ENCODE measurements at regions not wholly inside any gene's neighbourhood (a gene's known extent, or its start where the extent isn't known, plus 50 kb on each side); places are given as distances from the start of the nearest gene placed in this dataset.
"Not testable (repeated sequence)": the region's sequence is repeated elsewhere in the genome, so short reads cannot be mapped to it uniquely, and the experiment has no call there.

DNA sequence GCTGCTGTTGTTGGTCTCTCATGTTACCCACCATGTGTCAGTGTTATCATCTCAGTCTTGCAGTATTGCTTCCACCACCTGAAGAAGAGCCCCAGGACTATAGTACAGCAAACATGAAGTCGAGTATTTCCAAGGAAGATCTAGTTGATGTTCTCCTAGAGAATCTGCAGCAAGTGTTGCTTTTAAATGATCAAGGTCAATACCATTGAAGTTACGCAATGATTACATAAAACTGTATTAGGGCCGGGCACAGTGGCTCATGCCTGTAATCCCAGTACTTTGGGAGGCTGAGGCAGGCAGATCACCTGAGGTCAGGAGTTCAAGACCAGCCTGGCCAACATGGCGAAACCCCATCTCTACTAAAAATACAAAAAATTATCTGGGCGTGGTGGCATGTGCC is 173.9 kb downstream of the TJP1 start:
- H3K36me3 ChIP-seq (ENCODE audit: control insufficient read depth in 2 of 2, insufficient read depth in 1 of 2, low read length in 2 of 2); H3K27ac ChIP-seq (ENCODE audit: extremely low read depth, low read depth, low read length); H3K4me3 ChIP-seq (ENCODE audit: low read depth, low read length); H3K9me3 ChIP-seq (ENCODE audit: control insufficient read depth, insufficient read depth, low read depth, low read length); POLR2A ChIA-PET; H3K4me1 ChIP-seq (ENCODE audit: control insufficient read depth, insufficient read depth, low read length): not testable (repeated sequence)
- CTCF ChIA-PET = interaction anchor here (0.7 kb wide), 1 partner anchor 504 kb away, joined by 3 read pairs; no protein-coding TSS in a partner anchor

DNA sequence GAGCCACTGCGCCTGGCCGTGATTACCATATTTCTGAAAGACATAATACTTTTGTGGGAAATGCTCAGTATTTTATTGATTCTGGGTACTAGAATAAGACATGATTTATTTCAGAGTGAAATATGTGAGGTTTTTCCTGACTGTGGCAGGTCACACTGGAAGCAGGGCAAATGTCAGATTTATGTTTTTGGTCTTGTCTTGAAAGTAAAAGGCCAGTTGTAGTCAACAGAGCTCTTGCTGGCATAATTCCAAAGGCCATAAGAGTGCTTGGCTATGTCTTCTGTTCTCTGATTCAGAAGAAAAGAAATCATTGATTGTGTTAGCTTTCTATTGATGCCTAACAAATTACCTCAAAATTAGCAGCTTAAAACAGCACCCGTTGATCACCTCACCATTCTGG is 176.4 kb downstream of the TJP1 start:
- TF ChIP-seq ZNF561 (tag by site-specific recombination; IDR thresholded peaks at IDR 0.05; ENCODE audit: borderline replicate concordance) = no peak
- TF ChIP-seq ZNF157 (tag by site-specific recombination; IDR thresholded peaks at IDR 0.05) = no peak
- TF ChIP-seq ZNF292 (tag by site-specific recombination; IDR thresholded peaks at IDR 0.05; ENCODE audit: borderline replicate concordance, low read depth) = no peak
- TF ChIP-seq ZNF664 (tag by site-specific recombination; IDR thresholded peaks at IDR 0.05) = no peak
- TF ChIP-seq ZNF16 (tag by site-specific recombination; IDR thresholded peaks at IDR 0.05; ENCODE audit: low read depth) = no peak
- no peak for TF ChIP-seq ZNF558 (tag by site-specific recombination; IDR thresholded peaks at IDR 0.05)
- no peak for TF ChIP-seq KLF8 (tag by site-specific recombination; IDR thresholded peaks at IDR 0.05)
- TF ChIP-seq SETDB1 (IDR thresholded peaks at IDR 0.05; ENCODE audit: insufficient read length, low read length) = no peak
- no peak for TF ChIP-seq KLF16 (tag by site-specific recombination; IDR thresholded peaks at IDR 0.05)
- TF ChIP-seq, protein P1, sequence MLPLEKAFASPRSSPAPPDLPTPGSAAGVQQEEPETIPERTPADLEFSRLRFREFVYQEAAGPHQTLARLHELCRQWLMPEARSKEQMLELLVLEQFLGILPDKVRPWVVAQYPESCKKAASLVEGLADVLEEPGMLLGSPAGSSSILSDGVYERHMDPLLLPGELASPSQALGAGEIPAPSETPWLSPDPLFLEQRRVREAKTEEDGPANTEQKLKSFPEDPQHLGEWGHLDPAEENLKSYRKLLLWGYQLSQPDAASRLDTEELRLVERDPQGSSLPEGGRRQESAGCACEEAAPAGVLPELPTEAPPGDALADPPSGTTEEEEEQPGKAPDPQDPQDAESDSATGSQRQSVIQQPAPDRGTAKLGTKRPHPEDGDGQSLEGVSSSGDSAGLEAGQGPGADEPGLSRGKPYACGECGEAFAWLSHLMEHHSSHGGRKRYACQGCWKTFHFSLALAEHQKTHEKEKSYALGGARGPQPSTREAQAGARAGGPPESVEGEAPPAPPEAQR (tag by site-specific recombination; IDR thresholded peaks at IDR 0.05) = no peak
- TF ChIP-seq ZNF239 (tag by site-specific recombination; IDR thresholded peaks at IDR 0.05) = no peak
- no peak for TF ChIP-seq ZNF548 (tag by site-specific recombination; IDR thresholded peaks at IDR 0.05)
- TF ChIP-seq ZNF707 (tag by site-specific recombination; IDR thresholded peaks at IDR 0.05) = no peak
- TF ChIP-seq, protein P2, sequence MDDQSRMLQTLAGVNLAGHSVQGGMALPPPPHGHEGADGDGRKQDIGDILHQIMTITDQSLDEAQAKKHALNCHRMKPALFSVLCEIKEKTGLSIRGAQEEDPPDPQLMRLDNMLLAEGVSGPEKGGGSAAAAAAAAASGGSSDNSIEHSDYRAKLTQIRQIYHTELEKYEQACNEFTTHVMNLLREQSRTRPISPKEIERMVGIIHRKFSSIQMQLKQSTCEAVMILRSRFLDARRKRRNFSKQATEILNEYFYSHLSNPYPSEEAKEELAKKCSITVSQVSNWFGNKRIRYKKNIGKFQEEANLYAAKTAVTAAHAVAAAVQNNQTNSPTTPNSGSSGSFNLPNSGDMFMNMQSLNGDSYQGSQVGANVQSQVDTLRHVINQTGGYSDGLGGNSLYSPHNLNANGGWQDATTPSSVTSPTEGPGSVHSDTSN (CRISPR knock-in tag; IDR thresholded peaks at IDR 0.05) = no peak
- TF ChIP-seq ZNF146 (tag by site-specific recombination; IDR thresholded peaks at IDR 0.05) = no peak
- TF ChIP-seq YY1 (tag by site-specific recombination; IDR thresholded peaks at IDR 0.05) = no peak
- TF ChIP-seq ZNF585B (tag by site-specific recombination; IDR thresholded peaks at IDR 0.05) = no peak
- no peak overlapping the region for H3K27ac ChIP-seq (ENCODE audit: extremely low read depth, low read depth, low read length)
- H3K4me1 ChIP-seq (ENCODE audit: control insufficient read depth, insufficient read depth, low read length) = no peaks in the 10 kb centered on the region
- ChIA-PET CTCF (interaction anchor here (0.7 kb wide), 1 partner anchor 397 kb away, joined by 3 read pairs; no protein-coding TSS in a partner anchor), POLR2A (no interaction called here)
- no peak overlapping the region for H3K4me3 ChIP-seq (ENCODE audit: low read depth, low read length)
- H3K36me3 ChIP-seq (ENCODE audit: control insufficient read depth in 2 of 2, insufficient read depth in 1 of 2, low read length in 2 of 2) = no peaks in the 10 kb centered on the region
- H3K9me3 ChIP-seq (ENCODE audit: control insufficient read depth, insufficient read depth, low read depth, low read length) = no peaks in the 10 kb centered on the region

DNA sequence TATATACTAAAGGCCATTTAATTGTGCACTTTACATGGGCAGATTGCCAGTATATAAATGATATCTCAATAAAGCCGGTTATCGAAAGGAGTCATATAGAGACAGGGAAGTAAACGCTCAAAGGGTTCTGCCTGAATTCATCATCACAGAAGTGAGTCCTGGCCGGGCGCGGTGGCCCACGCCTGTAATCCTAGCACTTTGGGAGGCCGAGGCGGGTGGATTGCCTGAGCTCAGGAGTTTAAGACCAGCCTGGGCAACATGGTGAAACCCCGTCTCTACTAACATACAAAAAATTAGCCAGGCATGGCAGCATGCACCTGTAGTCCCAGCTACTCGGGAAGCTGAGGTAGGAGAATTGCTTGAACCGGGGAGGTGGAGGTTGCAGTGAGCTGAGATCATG is 177.9 kb downstream of the TJP1 start:
- POLR2A ChIA-PET; CTCF ChIA-PET; H3K36me3 ChIP-seq (ENCODE audit: control insufficient read depth in 2 of 2, insufficient read depth in 1 of 2, low read length in 2 of 2); H3K4me3 ChIP-seq (ENCODE audit: low read depth, low read length); H3K4me1 ChIP-seq (ENCODE audit: control insufficient read depth, insufficient read depth, low read length); H3K9me3 ChIP-seq (ENCODE audit: control insufficient read depth, insufficient read depth, low read depth, low read length); H3K27ac ChIP-seq (ENCODE audit: extremely low read depth, low read depth, low read length): not testable (repeated sequence)

DNA sequence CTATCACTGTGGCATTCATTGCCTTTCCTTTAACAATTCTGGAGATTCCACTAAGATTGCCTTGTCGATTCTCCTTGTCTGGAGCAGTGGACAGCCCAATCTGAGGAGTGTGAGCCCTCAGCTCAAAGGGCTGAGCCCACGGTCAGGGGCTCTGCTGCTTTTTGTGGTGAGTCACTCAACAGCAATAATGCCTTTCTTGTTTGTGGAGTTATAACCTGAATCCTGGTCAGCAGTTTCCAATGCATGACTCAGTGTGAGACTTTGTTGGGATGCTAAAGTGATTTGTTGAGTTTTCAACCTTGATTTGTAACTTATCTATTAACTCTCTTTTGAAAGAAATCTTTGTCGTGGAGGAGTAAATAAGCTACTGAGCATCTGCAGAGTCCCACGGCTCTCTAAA is 183.5 kb downstream of the TJP1 start:
- H3K36me3 ChIP-seq (ENCODE audit: control insufficient read depth in 2 of 2, insufficient read depth in 1 of 2, low read length in 2 of 2) = no peaks in the 10 kb centered on the region
- POLR2A ChIA-PET = no interaction called here
- no peaks in the 10 kb centered on the region for H3K4me1 ChIP-seq (ENCODE audit: control insufficient read depth, insufficient read depth, low read length)
- H3K27ac ChIP-seq (ENCODE audit: extremely low read depth, low read depth, low read length) = no peak overlapping the region
- no peaks in the 10 kb centered on the region for H3K9me3 ChIP-seq (ENCODE audit: control insufficient read depth, insufficient read depth, low read depth, low read length)
- H3K4me3 ChIP-seq (ENCODE audit: low read depth, low read length) = no peak overlapping the region
- no peak for TF ChIP-seq ZNF664 (tag by site-specific recombination; IDR thresholded peaks at IDR 0.05)
- TF ChIP-seq ZNF175 (tag by site-specific recombination; IDR thresholded peaks at IDR 0.05) = no peak
- no peak for TF ChIP-seq ZNF155 (tag by site-specific recombination; IDR thresholded peaks at IDR 0.05)
- TF ChIP-seq ZNF10 (tag by site-specific recombination; IDR thresholded peaks at IDR 0.05) = no peak
- TF ChIP-seq ZNF248 (tag by site-specific recombination; IDR thresholded peaks at IDR 0.05) = no peak
- TF ChIP-seq ZNF558 (tag by site-specific recombination; IDR thresholded peaks at IDR 0.05) = no peak
- no peak for TF ChIP-seq SP3 (tag by site-specific recombination; IDR thresholded peaks at IDR 0.05)
- CTCF ChIA-PET = interaction anchor here (0.6 kb wide), 1 partner anchor 9 kb away, joined by 3 read pairs; no protein-coding TSS in a partner anchor
